PC-3 (cell line): ENCODE measurements at regions not wholly inside any gene's neighbourhood (a gene's known extent, or its start where the extent isn't known, plus 50 kb on each side); places are given as distances from the start of the nearest gene placed in this dataset.

Source experiments
- EZH2 ChIP-seq: fragments of 300-600 bp; sonication (generic); IDR thresholded peaks from one replicate; pipeline ENCODE4 v1.6.1; 2017; ENCODE audit warnings: antibody characterized with exemption, mild to moderate bottlenecking, low read length; ENCODE audit not compliant: unreplicated experiment
- EZH2phosphoT487 ChIP-seq: fragments of 300-600 bp; sonication (generic); IDR thresholded peaks from 2 replicates; pipeline ENCODE4 v1.6.1; 2018; ENCODE audit warnings: mild to moderate bottlenecking, antibody characterized with exemption, low read length, borderline replicate concordance
- TF ChIP-seq, protein P1 (sequence below): fragments of 300-600 bp; sonication (generic); conservative IDR thresholded peaks from 2 replicates; pipeline ENCODE4 v1.5.1; 2017; ENCODE audit warnings: antibody characterized with exemption, low read depth, mild to moderate bottlenecking, low read length

DNA sequence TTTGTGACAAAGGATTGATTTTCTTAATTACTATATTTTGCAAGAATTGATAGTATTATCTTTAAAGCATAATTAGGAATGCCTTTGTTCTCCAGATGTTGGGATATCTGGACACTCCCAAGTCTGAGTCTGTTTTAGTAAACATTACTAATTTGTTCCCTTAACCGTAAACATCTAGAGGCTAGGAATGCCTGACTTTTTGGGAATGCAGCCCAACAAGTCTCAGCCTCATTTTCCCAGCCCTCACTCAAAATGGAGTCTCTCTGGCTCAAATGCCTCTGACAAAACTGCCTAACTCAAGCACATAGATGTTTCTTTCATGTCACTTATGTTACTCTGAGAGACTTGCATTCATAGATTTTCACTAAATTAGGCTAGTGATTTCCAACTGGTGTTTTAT is 297.0 kb upstream of the CLNK start:
- TF ChIP-seq, protein P1, sequence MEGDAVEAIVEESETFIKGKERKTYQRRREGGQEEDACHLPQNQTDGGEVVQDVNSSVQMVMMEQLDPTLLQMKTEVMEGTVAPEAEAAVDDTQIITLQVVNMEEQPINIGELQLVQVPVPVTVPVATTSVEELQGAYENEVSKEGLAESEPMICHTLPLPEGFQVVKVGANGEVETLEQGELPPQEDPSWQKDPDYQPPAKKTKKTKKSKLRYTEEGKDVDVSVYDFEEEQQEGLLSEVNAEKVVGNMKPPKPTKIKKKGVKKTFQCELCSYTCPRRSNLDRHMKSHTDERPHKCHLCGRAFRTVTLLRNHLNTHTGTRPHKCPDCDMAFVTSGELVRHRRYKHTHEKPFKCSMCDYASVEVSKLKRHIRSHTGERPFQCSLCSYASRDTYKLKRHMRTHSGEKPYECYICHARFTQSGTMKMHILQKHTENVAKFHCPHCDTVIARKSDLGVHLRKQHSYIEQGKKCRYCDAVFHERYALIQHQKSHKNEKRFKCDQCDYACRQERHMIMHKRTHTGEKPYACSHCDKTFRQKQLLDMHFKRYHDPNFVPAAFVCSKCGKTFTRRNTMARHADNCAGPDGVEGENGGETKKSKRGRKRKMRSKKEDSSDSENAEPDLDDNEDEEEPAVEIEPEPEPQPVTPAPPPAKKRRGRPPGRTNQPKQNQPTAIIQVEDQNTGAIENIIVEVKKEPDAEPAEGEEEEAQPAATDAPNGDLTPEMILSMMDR = no peak
- TF ChIP-seq EZH2phosphoT487 = no peak
- no peak for TF ChIP-seq EZH2
